Gastroesophageal sphincter (tissue), 4 donors: ENCODE measurements at regions not wholly inside any gene's neighbourhood (a gene's known extent, or its start where the extent isn't known, plus 50 kb on each side); places are given as distances from the start of the nearest gene placed in this dataset.
"Not testable (repeated sequence)": the region's sequence is repeated elsewhere in the genome, so short reads cannot be mapped to it uniquely, and the experiment has no call there.

Source experiments
- ATAC-seq: fragments of 150-250 bp; one replicate; pipeline ENCODE4 v1.9.1; 2016; ENCODE audit warnings: mild to moderate bottlenecking, moderate library complexity
- H3K27ac ChIP-seq, 4 donors: fragments of 200-600 bp; sonication (generic) in 3 of 4; 1 replicate in 3 of 4; 2 replicates in 1 of 4; pipeline ENCODE4 v1.5.1; 2016 to 2019
- H3K27me3 ChIP-seq: fragments of 200-600 bp; sonication (generic); one replicate; pipeline ENCODE4 v1.5.1; 2019
- H3K36me3 ChIP-seq, 2 donors: fragments of 200-600 bp; sonication (generic); one replicate each; pipeline ENCODE4 v1.5.1; 2019; ENCODE audit warnings: control low read depth in 1 of 2
- H3K4me1 ChIP-seq, 3 donors: fragments of 200-600 bp; sonication (generic); 1 replicate in 2 of 3; 2 replicates in 1 of 3; pipeline ENCODE4 v1.5.1; 2016 to 2019; ENCODE audit warnings: control low read depth in 2 of 3
- H3K4me3 ChIP-seq, 2 donors: fragments of 200-600 bp; sonication (generic); one replicate each; pipeline ENCODE4 v1.5.1; 2019; ENCODE audit warnings: mild to moderate bottlenecking in 1 of 2, moderate library complexity in 1 of 2
- H3K9me3 ChIP-seq, 3 donors: fragments of 200-600 bp; sonication (generic); one replicate each; pipeline ENCODE4 v1.5.1; 2017 to 2019; ENCODE audit warnings: control low read depth in 2 of 3
- CTCF ChIP-seq, 4 experiments: fragments of 200-600 bp in 2 of 4; fragments of 450-650 bp in 2 of 4; sonication (generic) in 1 of 4; IDR thresholded peaks; one replicate each; pipeline ENCODE4 v1.5.1; 2017 to 2019; ENCODE audit warnings: antibody characterized with exemption in 4 of 4, mild to moderate bottlenecking in 2 of 4, moderate library complexity in 2 of 4
- EP300 ChIP-seq: sonication (generic); formaldehyde crosslinking; IDR thresholded peaks from one replicate; pipeline ENCODE4 v1.6.1; 2017; ENCODE audit warnings: antibody characterized with exemption, mild to moderate bottlenecking
- POLR2A ChIP-seq, 2 donors: fragments of 450-650 bp; IDR thresholded peaks; one replicate each; pipeline ENCODE4 v1.6.1; 2017; ENCODE audit warnings: antibody characterized with exemption in 2 of 2, mild to moderate bottlenecking in 2 of 2, moderate library complexity in 1 of 2
- POLR2AphosphoS5 ChIP-seq: sonication (generic); formaldehyde crosslinking; IDR thresholded peaks from one replicate; pipeline ENCODE4 v1.6.1; 2017; ENCODE audit warnings: antibody characterized with exemption
- WGBS, 2 donors: methylation state at CpG; one replicate each; pipeline ENCODE4 v1.1.5; 2018; ENCODE audit warnings: low coverage in 1 of 2; 5-methylcytosine and 5-hydroxymethylcytosine counted together

DNA sequence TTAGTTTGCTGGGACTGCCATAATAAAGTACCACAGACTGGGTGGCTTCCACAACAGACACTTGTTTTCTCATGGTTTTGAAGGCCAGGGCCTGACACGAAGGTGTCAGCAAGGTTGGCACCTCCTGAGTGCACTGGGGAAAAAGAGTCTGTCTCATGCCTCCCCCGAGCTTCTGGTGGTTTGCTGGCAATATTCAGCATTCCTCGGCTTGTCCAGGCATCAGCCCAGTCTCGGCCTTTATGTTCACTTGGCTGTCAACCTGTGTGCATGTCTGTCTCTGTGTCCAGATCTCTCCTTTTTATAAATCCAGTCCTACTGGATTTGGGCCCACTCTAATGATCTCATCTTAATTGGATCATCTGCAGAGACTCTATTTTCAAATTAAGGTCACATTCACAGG, 72.6 kb downstream of the DOP1B start:
- Histone ChIP-seq H3K9me3 (no peaks in the 10 kb centered on the region), H3K27ac (no peak overlapping the region), H3K4me3 (no peak overlapping the region), H3K36me3 (peaks cover 0 to 83% of the 10 kb centered on the region in 2 donors), H3K4me1 (peaks cover 0 to 5% (median 0%) of the 10 kb centered on the region in 3 donors), H3K27me3 (no peaks in the 10 kb centered on the region)
- TF ChIP-seq CTCF (IDR thresholded peaks at IDR 0.05) (no peak), POLR2A (IDR thresholded peaks at IDR 0.05) (no peak), POLR2AphosphoS5 (no peak), EP300 (no peak)
- no peak for ATAC-seq
- WGBS, 2 donors, result 70 to 75% methylated on average over 2 to 4 of the region's 4 CpGs

DNA sequence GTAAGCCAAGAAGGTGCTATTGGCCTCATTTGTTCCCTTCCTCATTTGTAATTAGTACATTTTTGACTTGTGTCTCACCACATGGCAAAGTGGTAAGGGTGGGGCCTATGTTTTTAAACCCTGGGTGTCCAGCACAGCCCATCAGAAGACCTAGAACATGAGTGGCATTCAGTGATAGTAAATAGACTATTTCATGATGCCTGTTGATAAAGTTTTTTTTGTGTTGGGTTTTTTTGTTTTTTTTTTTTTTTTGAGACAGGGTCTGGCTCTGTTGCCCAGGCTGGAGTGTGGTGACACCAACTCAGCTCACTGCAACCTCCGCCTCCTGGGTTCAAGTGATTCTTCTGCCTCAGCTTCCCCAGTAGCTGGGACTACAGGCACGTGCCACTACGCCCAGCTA, 74.8 kb downstream of the DOP1B start:
- H3K9me3 ChIP-seq, ATAC-seq, H3K27ac ChIP-seq, H3K4me3 ChIP-seq, H3K27me3 ChIP-seq, H3K4me1 ChIP-seq: not testable (repeated sequence)
- 94% methylated on average over 3 of the region's 3 CpGs; no CpG with 5 or more reads in 1 of the 2 donors for whole genome bisulfite sequencing, 2 donors
- peaks cover 0 to 61% of the 10 kb centered on the region in 2 donors for H3K36me3 ChIP-seq

DNA sequence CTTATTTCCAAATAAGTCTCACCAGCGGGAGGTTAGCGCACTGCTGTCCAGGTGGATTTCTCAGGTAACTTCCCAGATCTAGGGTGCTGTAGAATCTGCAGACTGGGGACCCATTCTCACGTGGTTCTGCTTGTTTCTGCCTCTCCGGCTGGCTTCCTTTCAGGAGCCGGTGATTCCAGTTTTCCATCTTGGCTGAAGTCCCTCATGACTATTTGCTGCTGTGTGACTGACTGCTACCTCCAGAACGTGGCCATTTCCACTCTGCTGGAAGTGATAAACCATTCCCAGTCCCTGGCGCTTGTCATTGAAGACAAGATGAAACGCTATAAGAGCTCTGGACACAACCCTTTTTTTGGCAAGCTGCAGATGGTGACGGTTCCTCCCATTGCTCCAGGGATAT, 76.0 kb downstream of the DOP1B start:
- no peaks in the 10 kb centered on the region for H3K9me3 ChIP-seq
- WGBS, 2 donors, result 63 to 86% methylated on average over 4 to 5 of the region's 9 CpGs
- no peak overlapping the region for H3K27ac ChIP-seq
- no peak for ATAC-seq
- no peaks in the 10 kb centered on the region for H3K27me3 ChIP-seq
- H3K36me3 ChIP-seq, result peaks cover 0 to 63% of the 10 kb centered on the region in 2 donors
- TF ChIP-seq CTCF (IDR thresholded peaks at IDR 0.05), result no peak
- no peak for TF ChIP-seq POLR2A (IDR thresholded peaks at IDR 0.05)
- no peak for TF ChIP-seq EP300
- no peak for TF ChIP-seq POLR2AphosphoS5
- peaks cover 0 to 5% (median 0%) of the 10 kb centered on the region in 3 donors for H3K4me1 ChIP-seq
- no peak overlapping the region for H3K4me3 ChIP-seq

- no peak overlapping the region for H3K4me3 ChIP-seq
- H3K9me3 ChIP-seq, result no peaks in the 10 kb centered on the region
- H3K36me3 ChIP-seq, result peaks cover 0 to 65% of the 10 kb centered on the region in 2 donors
- 72 to 93% methylated on average over 3 to 5 of the region's 8 CpGs for WGBS, 2 donors
- no peak overlapping the region for H3K27ac ChIP-seq
- no peak for ATAC-seq
- TF ChIP-seq POLR2A (IDR thresholded peaks at IDR 0.05) (no peak), POLR2AphosphoS5 (no peak), CTCF (IDR thresholded peaks at IDR 0.05) (no peak), EP300 (no peak)
- H3K27me3 ChIP-seq, result no peaks in the 10 kb centered on the region
- peaks cover 0 to 5% (median 0%) of the 10 kb centered on the region in 3 donors for H3K4me1 ChIP-seq
Measured at GRCh38 chr21:36235058-36235582, 78.5 kb downstream of the DOP1B start.

- WGBS, 2 donors, result 77 to 92% methylated on average over 6 to 8 of the region's 8 CpGs
- peaks cover 0 to 55% of the 10 kb centered on the region in 2 donors for H3K36me3 ChIP-seq
- no peaks in the 10 kb centered on the region for H3K27me3 ChIP-seq
- no peak overlapping the region for H3K27ac ChIP-seq
- no peak overlapping the region for H3K4me3 ChIP-seq
- H3K9me3 ChIP-seq, result no peaks in the 10 kb centered on the region
- H3K4me1 ChIP-seq, result peaks cover 0 to 5% (median 0%) of the 10 kb centered on the region in 3 donors
- ATAC-seq, result no peak
- no peak for TF ChIP-seq EP300
- no peak for TF ChIP-seq POLR2AphosphoS5
- no peak for TF ChIP-seq POLR2A (IDR thresholded peaks at IDR 0.05)
- TF ChIP-seq CTCF (IDR thresholded peaks at IDR 0.05), result no peak
Measured at GRCh38 chr21:36236052-36236730, 79.6 kb downstream of the DOP1B start.
